Amniotic stem cell (primary cell): ENCODE measurements at regions not wholly inside any gene's neighbourhood (a gene's known extent, or its start where the extent isn't known, plus 50 kb on each side); places are given as distances from the start of the nearest gene placed in this dataset.

ENCODE experiments used
- DNase-seq: peaks from one replicate; lab custom pipeline; 2025; lab: John Stamatoyannopoulos, UW

- no peak for DNase-seq
Measured at GRCh38 chr5:35364350-35364749, 134.1 kb upstream of the PRLR start.

DNA sequence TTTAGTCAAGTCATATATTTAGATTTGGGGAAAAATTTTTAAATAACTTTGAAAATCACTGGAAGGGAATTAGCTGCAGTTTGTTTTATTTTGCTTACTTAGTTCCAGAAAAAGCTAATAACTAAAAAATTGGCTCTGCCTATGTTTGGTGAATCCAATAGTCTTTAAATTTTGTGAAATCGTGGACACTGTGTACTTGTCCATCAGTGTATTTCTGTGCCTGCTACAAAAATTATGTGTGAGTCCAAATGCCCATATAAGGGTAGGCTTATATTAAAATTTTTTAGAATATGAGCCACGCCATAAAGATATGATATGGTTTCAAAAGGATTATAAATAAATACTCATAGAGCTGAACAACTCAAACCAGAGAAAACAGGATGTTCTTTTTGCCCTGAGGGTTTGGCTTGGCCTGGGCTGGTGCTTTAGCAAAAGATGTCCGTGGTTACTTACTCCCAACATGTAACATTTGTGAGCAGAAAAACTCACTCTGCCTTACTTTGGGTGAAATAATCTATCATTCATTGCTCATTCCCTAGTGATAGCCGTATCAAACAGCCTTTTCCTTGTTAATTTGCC is 133.2 kb upstream of the PRLR start:
- no peak for DNase-seq

GRCh38 chr5:35362772-35363171 is 132.5 kb upstream of the PRLR start:
- DNase-seq = no peak

- no peak for DNase-seq
Measured at GRCh38 chr5:35360671-35361070, 130.4 kb upstream of the PRLR start.

DNA sequence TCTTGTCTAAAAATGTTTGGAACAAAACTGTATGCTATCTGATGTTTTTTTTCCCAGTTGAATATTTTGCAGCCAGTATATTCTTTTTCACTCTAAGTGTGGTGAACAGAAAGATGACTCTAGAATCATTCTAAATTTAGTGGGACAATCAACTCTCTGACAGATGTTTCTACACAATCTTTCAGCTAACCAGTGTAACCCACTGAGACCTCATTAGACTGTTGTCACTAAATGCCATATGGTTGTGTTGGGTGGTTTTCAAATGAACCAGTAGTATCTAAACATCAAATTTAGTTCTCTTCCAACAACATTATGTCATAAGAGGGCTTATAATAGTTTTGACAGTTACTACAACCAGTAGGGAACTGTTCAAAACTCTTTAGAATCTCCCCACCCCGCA is 129.6 kb upstream of the PRLR start:
- no peak for DNase-seq

GRCh38 chr5:35357973-35358372 is 127.7 kb upstream of the PRLR start:
- DNase-seq = no peak

GRCh38 chr5:35356725-35357124 is 126.4 kb upstream of the PRLR start:
- DNase-seq = no peak

- DNase-seq = no peak
Measured at GRCh38 chr5:35354751-35355150, 124.5 kb upstream of the PRLR start.

GRCh38 chr5:35345222-35345621 is 114.9 kb upstream of the PRLR start:
- DNase-seq = no peak

DNA sequence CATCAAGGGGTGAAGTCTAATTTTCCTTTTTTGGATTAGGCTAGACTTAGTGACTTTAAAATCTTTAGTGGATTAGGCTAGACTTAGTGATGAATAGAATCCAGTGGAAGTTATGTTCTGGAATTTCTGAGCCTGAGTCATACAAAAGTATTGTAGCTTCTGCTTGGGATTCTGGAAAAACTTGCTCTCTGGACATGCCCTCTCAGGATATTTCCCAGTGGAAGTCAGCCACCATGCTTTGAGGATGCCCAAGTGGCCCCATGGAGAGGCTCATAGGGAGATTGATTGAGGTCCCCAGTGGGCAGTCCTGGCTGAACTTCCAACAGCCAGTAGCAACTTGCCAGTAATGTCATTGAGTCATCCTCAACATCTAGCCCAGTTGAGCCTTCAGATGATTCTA is 112.4 kb upstream of the PRLR start:
- no peak for DNase-seq

DNA sequence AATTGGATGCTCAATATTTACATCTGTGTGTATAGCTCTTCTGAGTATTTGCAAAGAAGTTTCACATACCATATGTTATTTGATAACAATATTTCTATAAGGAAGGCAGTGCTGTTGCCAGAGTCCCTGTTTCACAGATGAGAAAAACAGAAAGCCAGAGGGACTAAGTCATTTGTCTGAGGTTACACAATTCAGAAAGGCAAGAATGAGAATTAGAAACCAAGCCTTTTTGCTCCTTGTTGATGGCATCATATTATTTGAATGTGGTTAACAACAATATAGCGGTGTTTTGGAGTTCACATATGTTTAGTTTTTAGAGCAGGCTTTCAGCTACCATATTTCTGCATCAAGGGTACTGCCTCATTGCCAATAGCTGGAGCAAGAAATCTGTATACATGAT is 110.9 kb upstream of the PRLR start:
- no peak for DNase-seq

DNA sequence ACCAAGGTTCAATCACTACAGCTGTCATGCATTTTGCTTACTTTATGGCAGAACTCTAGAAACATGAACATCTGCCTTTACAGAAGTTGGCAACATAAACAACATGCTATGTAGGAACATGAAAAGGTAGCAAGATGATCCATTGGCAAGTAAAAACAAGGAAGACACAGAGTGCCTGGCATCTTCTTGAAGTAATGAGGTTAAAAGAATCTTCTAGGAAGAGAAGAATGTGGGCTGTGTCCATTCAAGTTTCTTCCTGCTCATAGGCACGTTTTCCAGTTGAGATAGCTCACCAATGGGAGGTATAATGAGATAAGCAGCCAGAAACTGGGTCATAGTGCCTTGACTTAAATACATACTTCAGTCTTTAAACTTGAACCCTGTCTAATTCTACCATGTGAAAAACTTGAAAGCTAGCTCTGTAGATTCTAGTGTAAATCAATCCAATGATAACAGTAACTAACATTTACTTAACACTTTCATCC is 109.4 kb upstream of the PRLR start:
- DNase-seq = no peak

- DNase-seq = no peak
Measured at GRCh38 chr5:35339006-35339405, 108.7 kb upstream of the PRLR start.

- DNase-seq = no peak
Measured at GRCh38 chr5:35338157-35338453, 107.8 kb upstream of the PRLR start.

DNA sequence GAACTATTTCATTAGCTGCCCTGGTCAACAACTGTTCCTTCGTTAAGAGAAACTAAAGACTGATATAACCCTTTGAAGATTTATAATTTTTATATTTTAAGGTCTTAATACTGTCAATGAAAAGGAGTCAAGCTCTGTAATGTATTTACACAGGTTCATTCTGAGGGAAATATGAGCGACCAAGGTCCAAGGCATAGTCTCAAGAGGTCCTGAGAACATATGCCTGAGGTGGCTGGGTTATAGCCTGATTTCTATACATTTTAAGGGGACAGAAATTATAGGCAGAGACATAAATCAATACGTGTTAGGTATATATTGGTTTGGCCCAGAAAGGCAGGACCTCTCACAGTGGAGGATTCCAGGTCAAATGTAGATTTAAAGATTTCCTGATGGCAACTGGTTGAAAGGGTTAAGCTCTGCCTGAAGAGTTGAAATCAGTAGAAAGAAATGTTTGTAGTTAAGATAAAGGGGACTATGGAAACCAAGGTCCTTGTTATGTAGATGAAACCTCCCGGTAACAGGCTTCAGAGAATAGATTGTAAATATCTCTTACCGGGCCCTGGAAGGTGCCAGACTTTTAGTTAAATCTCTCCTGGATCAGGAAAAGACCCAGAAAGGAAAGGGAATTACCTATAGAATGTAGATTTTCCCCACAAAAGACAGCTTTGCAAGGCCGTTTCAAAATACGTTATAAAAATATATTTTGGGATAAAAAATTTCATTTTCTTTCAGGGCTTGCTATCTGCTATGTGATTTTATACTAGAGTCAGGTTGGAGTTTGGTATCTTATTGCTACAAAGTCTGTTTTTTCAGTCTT is 107.3 kb upstream of the PRLR start:
- DNase-seq = no peak

GRCh38 chr5:35336230-35336629 is 105.9 kb upstream of the PRLR start:
- no peak for DNase-seq

- no peak for DNase-seq
Measured at GRCh38 chr5:35335752-35336151, 105.5 kb upstream of the PRLR start.

GRCh38 chr5:35333366-35333765 is 103.1 kb upstream of the PRLR start:
- DNase-seq = no peak

DNA sequence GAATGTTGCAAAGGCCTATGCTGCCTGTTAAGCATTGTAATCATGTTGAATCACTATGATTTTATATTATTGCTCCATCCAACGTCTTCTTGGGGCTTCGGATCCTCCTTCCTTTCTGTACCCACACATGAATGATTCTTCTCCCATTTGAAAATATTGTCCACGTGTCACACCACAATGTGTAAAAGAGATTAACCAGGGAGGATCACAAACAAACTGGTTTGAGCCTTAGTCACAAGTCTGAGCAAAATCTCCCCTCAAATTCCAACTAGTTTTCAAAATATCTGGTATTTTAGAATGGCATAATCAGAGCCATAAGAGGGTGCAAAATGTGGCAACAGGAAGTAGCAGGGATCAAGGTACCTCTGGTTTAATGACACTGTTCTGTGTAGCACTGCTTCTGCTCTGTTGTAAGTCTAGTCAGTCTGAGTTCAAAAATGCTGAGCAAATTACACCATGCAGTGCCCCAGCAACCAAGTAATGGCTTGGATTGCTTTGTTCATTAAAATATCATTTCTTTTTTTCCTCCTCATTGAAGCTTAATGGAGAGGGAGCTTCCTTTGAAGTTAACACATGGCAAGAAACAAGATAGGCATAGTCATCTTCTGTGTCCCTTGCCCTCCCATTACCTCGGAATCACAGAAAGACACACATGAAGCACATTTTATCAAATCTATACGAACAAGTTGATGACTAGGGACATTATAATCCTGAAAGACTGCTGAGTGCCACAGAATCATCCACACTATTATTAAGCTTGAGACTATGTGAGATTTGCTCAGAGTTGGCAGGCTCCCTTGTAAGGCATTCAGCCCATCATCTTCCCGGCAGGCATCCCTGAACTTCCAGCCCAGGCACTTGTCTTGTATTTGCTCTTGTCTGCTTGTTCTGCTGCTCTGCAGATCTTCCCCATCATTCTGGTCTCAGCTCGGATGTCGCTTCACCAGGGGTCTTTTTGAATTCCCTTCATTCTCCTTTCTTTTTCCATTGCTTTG is 102.0 kb upstream of the PRLR start:
- no peak for DNase-seq

GRCh38 chr5:35325836-35326235 is 95.5 kb upstream of the PRLR start:
- no peak for DNase-seq

- no peak for DNase-seq
Measured at GRCh38 chr5:35324679-35325078, 94.4 kb upstream of the PRLR start.

DNA sequence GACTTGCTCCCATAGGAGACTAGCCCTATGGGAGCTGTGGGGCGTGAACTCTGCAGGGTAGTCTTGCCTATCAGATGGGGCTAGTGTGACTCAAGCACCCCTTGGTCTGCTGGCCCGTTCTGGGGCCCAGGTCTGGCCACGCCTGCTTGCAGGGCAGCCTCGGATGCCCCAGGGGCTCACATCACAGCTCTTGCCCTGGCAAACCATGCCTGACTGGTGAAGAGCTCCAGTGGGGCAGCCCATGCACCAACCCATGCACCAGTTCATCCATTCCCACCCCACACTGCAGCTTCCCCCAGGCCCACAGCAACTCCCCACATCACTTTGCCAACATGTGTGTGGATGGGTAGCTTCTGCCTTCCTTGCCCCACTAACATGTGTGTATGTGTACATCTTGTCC is 93.9 kb upstream of the PRLR start:
- no peak for DNase-seq

- DNase-seq = no peak
Measured at GRCh38 chr5:35320029-35320428, 89.7 kb upstream of the PRLR start.
